HG03175 (cell line): ENCODE measurements at regions not wholly inside any gene's neighbourhood (a gene's known extent, or its start where the extent isn't known, plus 50 kb on each side); places are given as distances from the start of the nearest gene placed in this dataset.

Experiments
- ATAC-seq: cut with Tn5 transposase; IDR thresholded peaks from one replicate; pipeline ENCODE4 v1.9.1; 2021; ENCODE audit warnings: mild to moderate bottlenecking, moderate library complexity; ENCODE audit not compliant: unreplicated experiment

DNA sequence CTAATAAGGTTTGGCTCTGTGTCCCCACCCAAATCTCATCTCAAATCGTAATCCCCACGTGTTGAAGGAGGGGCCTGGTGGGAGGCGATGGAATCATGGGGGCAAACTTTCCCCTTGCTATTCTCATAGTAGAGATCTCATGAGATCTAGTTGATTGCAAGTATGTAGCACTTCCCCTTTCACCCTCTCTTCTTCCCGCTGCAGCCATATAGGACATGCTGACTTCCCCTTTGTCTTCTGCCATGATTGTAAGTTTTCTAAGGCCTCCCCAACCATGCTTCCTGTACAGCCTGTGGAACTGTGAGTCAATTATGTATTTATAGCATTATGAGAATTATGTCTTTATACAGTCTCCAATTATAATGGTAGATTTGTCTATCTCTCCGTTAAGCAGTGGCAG, 594.5 kb downstream of the ACTR3B start:
- no peak for ATAC-seq

DNA sequence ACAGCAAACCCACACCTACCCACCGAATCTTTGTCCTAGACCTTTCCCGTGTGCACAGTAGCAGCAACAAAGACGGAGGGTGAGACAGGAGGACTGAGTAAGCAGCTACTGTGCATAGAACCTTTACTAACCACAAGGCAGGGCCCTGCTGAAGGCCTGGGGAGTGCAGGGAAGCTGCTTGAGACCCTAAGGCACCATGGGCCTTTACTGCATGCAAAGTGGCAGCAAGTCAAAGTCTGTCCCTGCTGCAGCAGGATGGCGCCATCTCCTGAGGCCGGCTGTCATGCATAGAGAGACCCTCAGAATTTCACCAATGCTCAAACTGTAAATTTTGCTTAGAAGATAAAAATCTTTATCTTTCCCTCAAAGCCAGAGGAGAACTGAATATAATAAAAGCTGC, 610.5 kb downstream of the ACTR3B start:
- ATAC-seq, result no peak

GRCh38 chr7:153380636-153381035, 621.1 kb downstream of the ACTR3B start:
- ATAC-seq, result no peak

DNA sequence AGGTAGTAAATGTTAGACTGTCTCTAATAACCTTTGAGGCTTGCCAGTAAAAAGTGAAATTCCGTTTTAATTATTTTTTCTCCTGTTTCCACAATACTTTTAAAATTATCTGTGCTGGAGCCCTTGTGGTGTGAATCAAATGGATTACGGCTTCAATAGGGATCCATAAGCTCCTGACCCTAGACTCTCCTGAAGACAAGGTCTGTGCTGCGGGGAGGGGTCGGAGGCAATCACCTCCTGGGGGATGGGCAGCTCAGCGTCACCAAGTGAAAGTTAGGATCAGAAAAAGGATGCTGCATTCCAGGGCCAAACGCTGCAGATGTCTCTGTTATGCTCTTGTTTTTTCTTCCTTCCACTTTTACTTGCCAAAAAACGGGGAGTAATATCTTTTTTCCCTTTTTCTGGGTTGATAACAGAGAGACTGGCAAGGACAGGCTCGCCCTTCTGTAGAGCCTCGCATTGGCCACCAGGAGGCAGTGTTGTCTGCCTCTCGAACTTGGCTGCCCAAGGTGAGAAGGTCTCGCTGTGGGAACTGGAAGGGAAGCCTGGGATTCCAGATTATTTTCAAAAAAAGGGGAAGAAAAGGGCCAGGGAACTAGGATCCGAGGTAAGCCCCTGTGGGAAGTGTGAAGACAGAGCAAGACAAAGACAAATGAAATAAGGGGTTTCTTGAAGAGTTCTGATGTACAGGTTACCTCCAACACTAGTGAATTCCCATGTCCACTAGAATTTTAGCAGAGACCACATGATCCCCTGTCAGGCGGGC, 621.9 kb downstream of the ACTR3B start:
- no peak for ATAC-seq

DNA sequence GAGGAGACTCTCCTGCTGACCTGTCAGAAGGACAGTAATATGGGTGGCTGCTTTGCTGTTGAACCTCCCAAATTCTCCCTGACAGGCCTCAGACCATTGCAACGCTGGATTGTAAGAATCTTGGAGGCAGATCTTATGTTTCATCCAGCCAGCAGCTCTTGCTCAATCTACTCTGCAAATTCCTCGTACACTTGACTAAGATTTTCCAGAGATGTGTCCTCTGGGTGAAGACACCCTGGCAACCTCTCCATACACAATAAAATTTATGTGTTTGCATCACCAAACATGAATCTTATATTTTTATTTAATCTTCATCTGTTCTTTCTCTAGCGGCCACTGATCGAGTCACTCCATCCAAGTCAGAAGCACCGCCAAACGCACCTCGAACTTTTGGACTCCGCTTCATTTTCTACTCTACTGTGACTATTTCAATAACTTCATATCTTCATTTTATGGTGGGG, 623.1 kb downstream of the ACTR3B start:
- ATAC-seq, result no peak

- no peak for ATAC-seq
These were observed 624.2 kb downstream of the ACTR3B start for GRCh38 chr7:153383781-153384180.

DNA sequence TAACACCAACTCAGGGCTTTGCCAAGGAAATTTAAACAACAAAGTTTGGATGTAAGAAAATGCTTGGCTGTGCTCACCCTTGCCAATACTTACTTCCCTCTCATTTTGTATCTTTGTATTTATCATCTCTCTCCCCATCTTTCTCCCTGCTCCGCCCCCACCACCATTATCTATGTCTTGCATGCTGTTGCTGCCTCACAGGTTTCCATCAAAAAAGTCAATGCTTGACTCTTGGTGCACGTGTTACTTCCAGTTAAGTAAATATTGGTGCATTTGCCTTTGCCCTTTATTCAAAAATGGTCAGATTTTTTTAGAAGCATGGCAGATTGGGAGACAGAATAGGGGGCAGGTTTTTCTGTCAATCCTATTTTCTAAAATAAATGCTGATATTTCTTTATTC, 626.0 kb downstream of the ACTR3B start:
- no peak for ATAC-seq

DNA sequence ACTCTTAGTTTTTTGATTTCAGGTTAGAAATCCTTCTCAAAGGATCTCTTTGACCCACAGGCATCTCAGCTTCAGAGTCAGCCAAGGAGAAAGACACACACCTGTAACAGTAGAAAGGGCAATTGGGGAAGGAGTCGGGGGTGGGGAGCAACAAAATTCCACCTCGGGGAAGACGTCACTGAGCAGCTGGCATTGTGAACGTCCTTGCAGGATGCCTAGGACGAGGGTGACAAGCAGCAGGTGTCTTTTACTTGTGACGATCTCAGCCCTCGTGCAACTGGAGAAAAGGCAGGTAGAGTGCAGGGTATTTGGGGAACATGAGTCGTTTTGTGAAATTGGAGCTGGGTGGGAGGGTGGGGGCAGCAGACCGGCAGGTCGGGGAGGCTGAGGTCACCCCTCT, 627.0 kb downstream of the ACTR3B start:
- no peak for ATAC-seq

GRCh38 chr7:153388611-153389010, 629.1 kb downstream of the ACTR3B start:
- no peak for ATAC-seq

DNA sequence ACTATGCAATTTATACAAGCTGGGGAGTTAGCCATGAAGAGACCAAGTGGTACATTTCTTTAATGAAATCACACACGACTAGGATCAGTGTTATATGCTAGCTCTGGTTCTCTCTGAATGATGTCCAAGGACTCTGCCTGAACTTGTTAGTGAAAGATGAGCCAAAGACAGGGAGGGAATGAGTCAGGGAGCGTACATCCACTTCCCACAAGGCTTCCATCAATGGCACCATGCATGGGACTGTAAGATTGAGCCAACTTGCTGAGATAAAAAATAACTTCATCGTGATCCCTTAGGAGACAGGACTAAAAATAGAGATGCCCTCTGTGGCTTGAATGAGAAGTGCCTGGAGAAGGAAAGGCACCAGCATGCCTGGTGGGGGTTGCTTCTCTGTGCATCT, 629.7 kb downstream of the ACTR3B start:
- ATAC-seq, result no peak

DNA sequence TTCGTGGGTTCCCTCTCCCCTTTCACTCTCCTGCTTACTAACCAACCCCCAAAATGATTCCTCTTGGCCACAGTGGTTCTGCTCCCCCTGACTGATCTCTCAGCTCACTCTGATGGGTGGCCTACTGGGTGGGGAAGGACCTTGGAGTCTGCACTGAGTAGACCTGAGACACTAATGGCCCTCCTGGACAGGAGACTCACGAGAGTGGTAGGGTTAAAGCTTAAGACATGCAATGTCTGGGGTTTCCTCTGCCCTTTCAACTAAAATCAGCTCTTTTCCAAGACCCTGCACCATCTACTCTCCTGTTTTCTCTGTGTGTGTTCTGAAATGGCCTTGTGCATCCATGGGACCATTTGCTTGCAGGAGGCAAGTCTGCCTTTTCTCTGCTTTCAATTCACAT, 631.4 kb downstream of the ACTR3B start:
- no peak for ATAC-seq

GRCh38 chr7:153392726-153393125, 633.2 kb downstream of the ACTR3B start:
- no peak for ATAC-seq

GRCh38 chr7:153393666-153394065, 634.1 kb downstream of the ACTR3B start:
- no peak for ATAC-seq

DNA sequence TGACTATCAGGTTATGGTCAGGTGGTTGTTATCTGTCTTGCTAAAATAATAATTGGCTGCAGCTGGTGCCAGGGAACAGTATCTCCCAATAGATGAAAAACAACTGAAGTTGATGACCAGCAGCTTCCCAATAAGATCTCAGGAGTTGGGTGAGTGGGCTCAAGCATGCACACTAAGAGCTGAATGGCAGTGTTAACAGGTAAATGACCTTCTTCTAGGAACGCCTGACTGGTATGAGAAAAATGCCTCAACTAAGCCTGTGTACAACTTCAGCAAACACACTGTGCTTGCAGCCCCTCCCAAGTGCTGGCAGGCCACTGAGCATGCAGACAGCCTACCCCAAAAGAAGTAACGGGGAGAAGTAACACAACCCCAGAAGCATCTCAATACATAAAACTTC, 636.9 kb downstream of the ACTR3B start:
- no peak for ATAC-seq

- ATAC-seq, result no peak
These were observed 637.9 kb downstream of the ACTR3B start for GRCh38 chr7:153397459-153397858.

- ATAC-seq, result no peak
These were observed 638.4 kb downstream of the ACTR3B start for GRCh38 chr7:153397906-153398305.

GRCh38 chr7:153398370-153398769, 638.8 kb downstream of the ACTR3B start:
- ATAC-seq, result no peak

- ATAC-seq, result no peak
These were observed 639.4 kb downstream of the ACTR3B start for GRCh38 chr7:153398789-153399553.

- ATAC-seq, result no peak
These were observed 640.0 kb downstream of the ACTR3B start for GRCh38 chr7:153399554-153399940.

DNA sequence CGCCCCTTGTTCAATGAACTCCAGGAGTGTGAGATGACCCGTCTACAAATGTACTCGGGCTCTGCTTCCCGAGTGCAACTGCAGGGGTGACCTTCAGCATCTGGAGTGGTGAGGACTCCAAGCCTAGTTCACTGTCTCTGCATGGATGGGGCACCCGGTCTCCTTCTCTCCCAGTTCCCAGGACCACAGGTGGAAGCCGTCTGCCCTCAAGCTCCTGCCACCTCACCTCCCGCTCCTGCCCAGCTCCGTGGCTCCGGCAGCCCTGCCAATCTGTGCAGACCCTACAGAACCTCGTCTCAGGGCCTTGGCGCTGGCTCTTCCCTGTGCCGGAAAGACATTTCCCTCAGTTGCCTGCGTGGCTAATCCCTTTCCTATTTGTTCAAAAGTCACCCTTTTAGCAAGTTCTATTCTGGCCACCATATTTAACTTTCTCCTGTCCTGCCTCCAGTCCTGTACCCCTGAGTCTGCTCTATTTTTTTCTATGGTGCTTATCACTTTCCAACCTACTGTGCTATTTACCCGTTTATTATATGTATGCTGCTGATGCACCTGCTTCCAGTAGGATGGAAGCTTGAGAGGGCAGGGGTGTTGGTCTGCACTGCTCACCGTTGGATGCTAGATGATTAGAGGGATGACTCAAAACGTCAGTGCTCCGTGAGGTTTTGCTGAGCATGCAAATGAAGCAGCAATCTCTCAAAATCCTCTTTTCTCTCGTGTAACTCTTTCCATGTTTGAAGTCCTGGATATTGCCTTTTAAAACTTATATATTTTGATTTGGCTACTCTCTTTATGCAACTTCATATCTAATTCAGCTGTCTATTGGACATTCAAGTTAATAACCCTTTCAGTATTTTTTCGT, 641.4 kb downstream of the ACTR3B start:
- no peak for ATAC-seq
